HG02642 (cell line): ENCODE measurements at regions not wholly inside any gene's neighbourhood (a gene's known extent, or its start where the extent isn't known, plus 50 kb on each side); places are given as distances from the start of the nearest gene placed in this dataset.
"Not testable (repeated sequence)": the region's sequence is repeated elsewhere in the genome, so short reads cannot be mapped to it uniquely, and the experiment has no call there.

ENCODE experiments used
- ATAC-seq: cut with Tn5 transposase; IDR thresholded peaks from one replicate; pipeline ENCODE4 v1.9.1; 2021; ENCODE audit warnings: mild to moderate bottlenecking; ENCODE audit not compliant: unreplicated experiment, poor library complexity

DNA sequence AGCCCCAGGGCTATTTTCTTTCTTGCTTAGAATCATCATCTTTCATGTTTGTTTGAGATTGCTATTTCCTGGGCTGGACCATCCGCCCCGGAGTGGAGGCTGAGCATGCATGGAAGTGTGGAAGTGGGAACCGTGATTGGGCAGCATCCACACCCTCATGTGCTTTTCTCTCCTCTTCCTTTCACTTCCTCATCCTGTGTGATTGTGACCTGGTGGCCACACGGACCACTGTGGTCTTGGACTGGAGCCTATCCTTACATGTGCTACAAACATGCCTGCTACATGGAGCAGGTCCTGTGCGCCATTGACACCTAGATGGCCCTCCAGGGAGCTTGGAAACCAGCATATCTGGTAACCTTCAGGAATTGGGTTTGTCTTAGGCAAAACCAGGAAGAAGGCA is 175.9 kb upstream of the LCORL start:
- no peak for ATAC-seq

DNA sequence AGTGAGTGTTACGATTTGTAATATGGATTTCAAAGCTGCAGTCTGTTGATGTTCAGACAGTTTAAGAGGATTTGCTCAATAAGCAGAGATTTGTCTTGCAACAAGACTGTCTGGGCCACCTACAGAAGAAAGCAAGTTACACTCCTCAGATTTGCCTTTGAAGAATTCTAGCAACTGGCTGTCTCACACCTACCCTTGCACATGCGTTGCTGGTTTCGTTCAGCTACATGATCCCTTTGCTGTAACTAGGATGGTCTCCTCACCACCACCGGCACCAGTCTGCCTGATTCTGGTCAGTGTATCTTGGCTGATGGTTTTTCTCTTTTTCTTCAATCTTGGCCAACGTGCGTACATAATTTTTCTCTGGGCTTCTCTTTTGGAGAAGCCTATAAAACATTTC is 172.7 kb upstream of the LCORL start:
- ATAC-seq = no peak

- no peak for ATAC-seq
These were observed 171.3 kb upstream of the LCORL start for GRCh38 chr4:18192901-18193300.

DNA sequence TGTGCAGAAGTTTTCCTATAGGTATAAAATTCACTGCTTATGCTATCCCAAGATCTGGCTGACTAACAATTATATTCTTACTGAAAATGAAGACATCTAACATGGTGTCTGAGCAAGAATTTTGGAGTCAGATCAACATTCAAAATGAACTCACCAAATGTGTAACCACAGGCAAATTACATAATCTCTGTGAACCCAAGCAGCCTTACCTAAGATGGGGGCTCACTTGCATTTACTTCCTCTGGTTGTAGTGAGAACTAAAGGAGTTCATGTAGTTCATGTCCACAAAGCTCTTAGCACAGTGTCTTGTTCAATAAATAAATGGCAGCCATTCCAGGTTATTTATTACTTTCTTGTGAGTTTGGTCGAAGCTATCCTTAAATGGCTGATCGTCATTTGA is 163.9 kb upstream of the LCORL start:
- no peak for ATAC-seq

- peak; percentile 55 for ATAC-seq
These were observed 159.3 kb upstream of the LCORL start for GRCh38 chr4:18180892-18181291.

DNA sequence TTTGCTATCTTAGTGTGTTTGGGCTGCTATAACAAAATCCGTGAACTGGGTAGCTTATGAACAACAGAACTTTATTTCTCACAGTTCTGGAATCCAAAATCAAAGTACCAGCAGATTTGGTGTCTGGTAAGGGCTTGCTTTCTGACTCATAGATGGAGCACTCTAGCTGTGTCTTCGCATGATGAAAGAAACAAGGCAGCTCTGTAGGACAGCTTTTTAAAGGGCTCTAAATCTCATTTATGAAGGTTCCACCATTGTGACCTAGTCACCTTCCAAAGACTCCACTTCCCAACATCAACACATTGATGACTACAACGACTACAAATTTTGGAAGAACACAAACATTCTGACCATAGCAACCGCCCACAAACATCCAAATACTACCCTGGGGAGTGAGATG is 158.6 kb upstream of the LCORL start:
- ATAC-seq = no peak

DNA sequence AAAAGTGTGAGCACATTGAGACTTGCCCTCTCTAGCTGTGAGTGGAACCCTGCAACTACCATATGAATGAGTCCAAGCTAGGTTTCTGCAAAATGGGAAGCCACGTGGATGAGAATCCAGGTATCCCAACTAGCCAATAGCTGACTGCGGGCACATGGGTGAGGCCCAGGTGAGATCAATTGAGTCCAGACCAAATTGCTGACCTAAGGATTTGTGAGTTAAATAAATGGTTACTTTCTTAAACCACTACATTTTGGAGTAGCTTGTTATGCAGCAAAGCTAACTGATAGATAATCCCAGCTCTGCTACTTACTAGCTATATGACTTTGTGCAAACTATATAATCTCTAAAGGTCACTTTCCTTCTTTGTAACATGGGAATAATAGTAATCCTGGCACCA is 150.3 kb upstream of the LCORL start:
- no peak for ATAC-seq

DNA sequence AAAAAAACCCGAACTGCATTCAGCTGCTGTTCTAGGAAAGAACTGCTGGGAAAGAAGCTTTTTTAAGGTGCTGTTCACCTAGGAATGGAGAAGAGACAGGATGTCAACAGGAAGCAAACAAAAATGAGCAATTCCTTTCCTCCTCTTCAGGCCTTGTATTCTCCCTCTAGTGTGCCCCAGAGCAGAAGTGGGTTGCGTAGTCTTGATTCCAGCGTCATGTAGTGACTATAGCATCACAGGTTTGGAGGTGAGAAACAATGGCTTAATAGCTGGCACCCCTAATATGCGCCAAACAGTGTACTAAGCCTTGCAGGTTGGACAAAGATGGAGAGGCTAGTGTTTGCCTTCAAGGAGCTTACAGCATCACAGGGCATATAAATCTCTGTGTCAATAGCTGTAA is 146.3 kb upstream of the LCORL start:
- ATAC-seq = no peak

GRCh38 chr4:18166925-18167324 is 145.4 kb upstream of the LCORL start:
- ATAC-seq = no peak

DNA sequence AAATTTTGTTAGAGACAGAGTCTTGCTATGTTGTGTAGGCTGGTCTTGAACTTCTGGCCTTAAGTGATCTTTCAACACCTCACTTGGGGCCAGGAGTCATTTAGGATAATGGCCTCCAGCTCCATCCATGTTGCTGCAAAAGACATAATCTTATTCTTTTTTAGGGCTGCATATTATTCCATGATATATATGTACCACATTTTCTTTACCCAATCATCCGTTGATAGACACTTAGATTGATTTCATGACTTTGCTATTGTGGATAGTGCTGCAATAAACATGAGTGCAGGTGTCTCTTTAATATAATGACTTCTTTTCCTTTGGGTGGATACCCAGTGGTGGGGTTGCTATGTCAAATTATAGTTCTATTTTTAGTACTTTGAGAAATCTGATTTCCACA is 140.9 kb upstream of the LCORL start:
- no peak for ATAC-seq

DNA sequence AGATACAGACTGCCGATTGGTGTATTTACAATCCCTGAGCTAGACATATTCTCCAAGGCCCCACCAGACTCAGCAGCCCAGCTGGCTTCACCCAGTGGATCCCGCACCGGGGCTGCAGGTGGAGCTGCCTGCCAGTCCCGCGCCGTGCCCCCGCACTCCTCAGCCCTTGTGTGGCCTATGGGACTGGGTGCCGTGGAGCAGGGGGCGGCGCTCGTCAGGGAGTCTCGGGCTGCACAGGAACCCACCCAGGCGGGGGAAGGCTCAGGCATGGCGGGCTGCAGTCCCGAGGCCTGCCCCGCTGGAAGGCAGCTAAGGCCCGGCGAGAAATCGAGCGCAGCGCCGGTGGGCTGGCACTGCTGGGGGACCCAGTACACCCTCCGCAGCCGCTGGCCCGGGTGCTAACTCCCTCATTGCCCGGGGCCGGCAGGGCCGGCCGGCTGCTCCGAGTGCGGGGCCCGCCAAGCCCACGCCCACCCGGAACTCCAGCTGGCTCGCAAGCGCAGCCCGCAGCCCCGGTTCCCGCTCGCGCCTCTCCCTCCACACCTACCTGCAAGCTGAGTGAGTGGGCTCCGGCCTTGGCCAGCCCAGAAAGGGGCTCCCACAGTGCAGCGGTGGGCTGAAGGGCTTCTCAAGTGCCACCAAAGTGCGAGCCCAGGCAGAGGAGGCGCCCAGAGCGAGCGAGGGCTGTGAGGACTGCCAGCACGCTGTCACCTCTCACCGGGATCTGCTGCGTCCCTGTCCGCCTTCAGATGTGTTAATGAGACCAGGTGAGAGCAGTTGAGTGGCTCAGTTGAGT is 137.8 kb upstream of the LCORL start:
- ATAC-seq = not testable (repeated sequence)

- ATAC-seq = no peak
These were observed 133.8 kb upstream of the LCORL start for GRCh38 chr4:18155067-18156041.

DNA sequence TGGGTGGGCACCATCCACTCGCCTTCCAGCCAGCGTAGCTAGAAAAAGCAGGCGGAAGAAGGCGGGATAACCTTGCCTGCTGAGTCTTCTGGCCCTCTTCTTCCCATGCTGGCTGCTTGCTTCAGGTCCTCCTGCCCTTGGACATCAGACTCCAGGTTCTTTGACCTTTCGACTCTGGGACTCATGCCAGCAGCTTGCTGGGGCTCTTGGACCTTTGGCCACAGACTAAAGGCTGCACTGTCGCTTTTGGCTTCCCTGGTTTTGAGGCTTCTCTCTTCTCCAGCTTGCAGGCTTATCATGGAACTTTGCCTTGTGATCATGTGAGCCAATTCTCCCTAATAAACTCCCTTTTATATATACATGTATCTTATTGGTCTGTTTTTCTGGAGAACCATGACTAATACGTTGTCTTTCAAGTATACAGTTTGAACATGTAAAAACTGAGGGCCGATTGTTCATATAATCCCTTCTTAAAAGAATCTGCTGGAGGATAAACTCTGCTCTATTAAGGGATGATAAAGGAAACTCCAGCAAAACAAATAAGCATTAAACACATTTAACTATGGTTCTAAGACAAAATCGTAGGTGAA is 116.6 kb upstream of the LCORL start:
- no peak for ATAC-seq

- ATAC-seq = no peak
These were observed 112.6 kb upstream of the LCORL start for GRCh38 chr4:18134111-18134510.

- ATAC-seq = no peak
These were observed 108.7 kb upstream of the LCORL start for GRCh38 chr4:18130256-18130655.

GRCh38 chr4:18128241-18128640 is 106.7 kb upstream of the LCORL start:
- no peak for ATAC-seq

- ATAC-seq = no peak
These were observed 105.5 kb upstream of the LCORL start for GRCh38 chr4:18127030-18127429.

DNA sequence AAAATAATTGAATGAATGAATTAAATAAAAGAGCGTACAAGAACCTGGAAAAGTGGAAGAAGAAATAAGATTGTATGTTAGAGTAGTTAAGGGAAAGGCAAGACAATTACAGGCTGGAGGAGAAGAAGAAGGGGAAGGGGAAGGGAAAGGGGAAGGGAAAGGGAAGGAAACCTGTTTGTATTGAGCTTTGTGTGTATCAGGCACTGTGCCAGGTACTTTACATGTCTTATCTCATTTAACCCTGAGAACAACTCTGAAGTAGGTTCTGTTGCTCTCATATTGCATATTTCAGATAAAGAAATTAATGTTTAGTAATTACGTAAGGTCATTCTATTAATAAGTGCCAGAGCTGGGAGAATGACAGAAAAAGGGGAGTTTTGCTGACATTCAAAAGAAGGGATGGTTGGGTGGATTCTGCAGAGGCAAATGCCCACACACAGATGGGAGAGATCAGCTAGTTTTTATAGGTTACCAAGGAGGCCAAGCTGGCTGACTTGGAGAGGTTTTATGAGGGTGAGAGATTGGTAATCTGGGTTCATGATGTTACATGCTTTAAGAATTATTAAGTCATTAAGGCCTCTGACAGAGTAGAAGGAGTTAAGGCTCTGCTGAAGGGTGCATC is 92.3 kb upstream of the LCORL start:
- ATAC-seq = no peak

DNA sequence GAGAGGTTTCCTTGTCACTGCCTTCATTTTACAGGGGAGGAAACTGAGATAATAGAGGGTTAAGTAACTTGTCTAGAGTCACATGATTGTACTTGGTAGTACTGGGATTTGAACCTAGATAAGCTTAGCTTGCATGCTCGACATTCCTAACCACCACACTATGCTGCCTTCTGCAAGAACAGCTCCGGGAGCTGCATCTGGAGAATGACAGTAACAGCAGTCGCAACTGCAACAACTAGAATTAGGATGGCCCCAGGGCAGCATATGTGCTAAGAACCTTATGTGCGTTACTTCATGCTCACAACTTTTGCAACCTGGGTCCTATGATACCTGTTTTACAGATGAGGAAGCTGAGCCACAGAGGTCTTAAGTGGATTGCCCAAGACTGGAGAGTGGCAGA is 89.5 kb upstream of the LCORL start:
- ATAC-seq = no peak

- ATAC-seq = no peak
These were observed 88.5 kb upstream of the LCORL start for GRCh38 chr4:18110099-18110498.

GRCh38 chr4:18109676-18110075 is 88.1 kb upstream of the LCORL start:
- no peak for ATAC-seq
